Stomach (tissue), 8 donors: ENCODE measurements at regions not wholly inside any gene's neighbourhood (a gene's known extent, or its start where the extent isn't known, plus 50 kb on each side); places are given as distances from the start of the nearest gene placed in this dataset.

Source experiments
- DNase-seq, 2 donors: peaks; one replicate each; pipeline versions ENCODE4 v3.0.0 to v3.0.0-alpha.2; 2013 to 2019
- H3K27ac ChIP-seq, 5 donors: fragments of 200-600 bp in 4 of 5; sonication (generic) in 4 of 5; one replicate each; pipeline ENCODE4 v1.5.1; 2013 to 2019; ENCODE audit warnings: mild to moderate bottlenecking in 1 of 5, moderate library complexity in 1 of 5
- H3K27me3 ChIP-seq, 3 donors: fragments of 200-600 bp; sonication (generic); one replicate each; pipeline ENCODE4 v1.5.1; 2017 to 2019; ENCODE audit warnings: mixed run types in 1 of 3
- H3K36me3 ChIP-seq, 4 donors: fragments of 200-600 bp; sonication (generic); 1 replicate in 3 of 4; 2 replicates in 1 of 4; pipeline ENCODE4 v1.5.1; 2016 to 2019
- H3K4me1 ChIP-seq, 4 donors: fragments of 200-600 bp; sonication (generic); one replicate each; pipeline ENCODE4 v1.5.1; 2016 to 2019
- H3K4me3 ChIP-seq, 4 donors: fragments of 200-600 bp; sonication (generic) in 3 of 4; one replicate each; pipeline ENCODE4 v1.5.1; 2016 to 2019; ENCODE audit warnings: mild to moderate bottlenecking in 1 of 4
- H3K9me3 ChIP-seq, 4 donors: fragments of 200-600 bp; sonication (generic); one replicate each; pipeline ENCODE4 v1.5.1; 2016 to 2019
- CTCF ChIP-seq, 7 experiments: fragments of 450-650 bp in 4 of 7; fragments of 200-600 bp in 3 of 7; sonication (generic) in 3 of 7; IDR thresholded peaks; one replicate each; pipeline ENCODE4 v1.5.1; 2016 to 2019; ENCODE audit warnings: antibody characterized with exemption in 7 of 7, control low read depth in 2 of 7, mild to moderate bottlenecking in 1 of 7
- EP300 ChIP-seq: sonication (generic); formaldehyde crosslinking; IDR thresholded peaks from one replicate; pipeline ENCODE4 v1.6.1; 2017; ENCODE audit warnings: antibody characterized with exemption
- POLR2A ChIP-seq, 4 donors: fragments of 450-650 bp; IDR thresholded peaks; one replicate each; pipeline ENCODE4 v1.6.1; 2016; ENCODE audit warnings: antibody characterized with exemption in 4 of 4, control low read depth in 2 of 4, mild to moderate bottlenecking in 1 of 4, moderate library complexity in 1 of 4
- POLR2AphosphoS5 ChIP-seq, 3 donors: sonication (generic); formaldehyde crosslinking; IDR thresholded peaks; one replicate each; pipeline ENCODE4 v1.6.1; 2016; ENCODE audit warnings: antibody characterized with exemption in 3 of 3
- WGBS, 5 donors: extraction: QIAGEN DNeasy Blood & Tissue Kit in 3 of 5; methylation state at CpG; one replicate each; pipeline versions ENCODE4 v1.1.5 to v1.1.7; 2013 to 2018; 5-methylcytosine and 5-hydroxymethylcytosine counted together
- intact Hi-C: fragments of 100-400 bp; cut with DNase I; formaldehyde crosslinking; loops from one replicate; pipeline ENCODE4 v1.15.1; 2023; ENCODE audit warnings: low total_unique reads
- donor health status: healthy with polysubstance abuse.
- donor health status: Bipolar disorder and iron deficiency.
- donor health status: healthy.

DNA sequence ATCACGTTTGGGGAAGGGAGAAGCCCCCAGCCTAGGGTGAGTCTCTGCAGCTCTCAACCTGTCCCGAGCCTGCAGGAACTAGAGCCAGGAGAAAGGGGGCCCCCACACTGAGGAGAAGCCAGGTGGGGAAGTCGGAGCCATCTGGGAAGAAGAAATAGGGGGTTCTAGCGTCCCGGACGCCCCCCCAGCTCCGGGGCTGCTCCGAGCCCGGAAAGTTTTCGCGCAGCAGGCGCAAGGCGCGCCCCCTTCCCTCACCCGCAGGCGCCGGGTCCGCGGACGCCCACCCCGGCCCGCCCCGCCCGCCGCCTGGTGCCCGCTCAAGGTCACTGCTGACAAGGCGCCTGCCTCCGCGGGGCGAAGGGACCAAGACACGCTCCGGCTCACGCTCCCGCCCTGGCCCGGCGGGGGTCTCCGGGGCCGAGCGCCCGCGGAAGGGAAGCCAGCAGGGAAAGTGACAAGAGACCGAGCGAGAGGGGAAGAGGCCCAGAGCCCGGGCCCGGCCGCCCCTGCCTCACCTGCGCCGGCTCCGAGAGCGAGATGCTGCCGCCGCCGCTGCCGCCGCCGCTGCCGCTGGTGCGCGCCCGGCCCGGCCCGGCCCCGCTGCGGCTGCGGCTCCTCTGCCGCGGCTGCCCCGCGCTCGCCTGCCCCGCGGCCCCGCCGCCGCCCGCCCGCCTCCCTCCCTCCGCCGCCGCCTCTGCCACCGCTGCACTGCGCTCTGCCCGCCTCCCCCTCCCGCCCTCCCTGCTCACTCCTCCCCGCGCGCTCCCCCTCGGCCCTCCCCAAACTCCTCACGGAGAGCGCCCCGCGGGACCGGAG lies 108.4 kb upstream of the SLC6A11 start:
- intact Hi-C loops: no loop called here
- TF ChIP-seq EP300 (no peak), POLR2AphosphoS5 (IDR thresholded peaks at IDR 0.05) (no peak), POLR2A (IDR thresholded peaks at IDR 0.05) (no peak), CTCF (IDR thresholded peaks at IDR 0.05) (no peak)
- H3K4me1 ChIP-seq: peaks cover 0 to 14% (median 4%) of the 10 kb centered on the region in 4 donors
- no peaks in the 10 kb centered on the region for H3K36me3 ChIP-seq
- 1 to 2% (median 1%) methylated on average over 20 to 84 of the region's 93 CpGs for WGBS, 5 donors
- H3K27me3 ChIP-seq: peaks cover 18 to 100% (median 55%) of the 10 kb centered on the region in 3 donors
- H3K9me3 ChIP-seq: no peaks in the 10 kb centered on the region
- peak in 1 of 2 donors; percentile 11 for DNase-seq
- H3K4me3 ChIP-seq: peak overlapping the region; percentile 27 to 45 (median 34)
- H3K27ac ChIP-seq: no peak overlapping the region

DNA sequence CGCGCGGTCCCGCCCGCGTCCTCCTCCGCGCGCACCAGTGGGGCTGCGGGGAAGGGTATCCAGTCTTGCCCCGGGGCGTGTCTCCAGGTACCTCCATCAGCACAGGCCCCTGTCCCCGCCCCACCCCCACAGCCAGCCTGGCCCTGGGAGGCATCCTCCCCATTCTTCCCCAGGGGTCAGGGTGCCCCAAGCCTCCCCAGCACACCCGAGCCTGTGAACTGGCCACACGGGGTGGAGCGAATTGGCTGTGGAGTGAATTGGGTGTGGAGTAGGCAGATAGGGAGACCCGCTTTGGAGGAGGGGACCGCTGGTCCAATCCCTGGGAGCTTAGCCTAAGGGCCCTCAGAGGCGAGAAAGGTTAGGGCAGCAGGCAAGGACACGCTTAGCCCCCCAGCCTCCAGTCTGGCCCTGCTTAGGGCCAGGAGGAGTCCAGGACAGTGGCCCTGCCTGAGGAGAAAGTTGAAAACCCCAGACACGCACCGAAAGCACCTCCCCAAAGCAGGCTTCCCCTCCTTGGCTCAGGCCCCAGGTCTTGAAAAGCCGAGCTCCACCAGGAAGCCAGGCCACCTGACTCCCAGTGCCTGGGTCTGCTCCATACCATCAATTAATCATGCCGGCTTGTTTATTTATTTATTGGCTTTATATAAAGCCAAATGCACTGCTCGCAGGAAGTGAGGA lies 107.7 kb upstream of the SLC6A11 start:
- peak overlapping the region in 2 of 4 donors; percentile 37 to 45 for H3K4me3 ChIP-seq
- 9 to 21% (median 15%) methylated on average over 8 to 25 of the region's 25 CpGs for WGBS, 5 donors

GRCh38 chr3:10709110-10709781 lies 106.8 kb upstream of the SLC6A11 start:
- DNase-seq: no peak
- Histone ChIP-seq H3K36me3 (no peaks in the 10 kb centered on the region), H3K9me3 (peaks cover 0 to 4% (median 0%) of the 10 kb centered on the region in 4 donors), H3K4me1 (peaks cover 0 to 14% (median 4%) of the 10 kb centered on the region in 4 donors), H3K4me3 (no peak overlapping the region), H3K27ac (no peak overlapping the region), H3K27me3 (peaks cover 18 to 89% (median 48%) of the 10 kb centered on the region in 3 donors)
- TF ChIP-seq POLR2AphosphoS5 (IDR thresholded peaks at IDR 0.05) (no peak), CTCF (IDR thresholded peaks at IDR 0.05) (no peak), EP300 (no peak)
- intact Hi-C loops: no loop called here
- WGBS, 5 donors: 64 to 79% (median 76%) methylated on average over 4 to 9 of the region's 9 CpGs

More for the DNA sequence above, 107.7 kb upstream of the SLC6A11 start:
- no peak for TF ChIP-seq POLR2AphosphoS5 (IDR thresholded peaks at IDR 0.05)
- TF ChIP-seq EP300: no peak
- TF ChIP-seq CTCF (IDR thresholded peaks at IDR 0.05): no peak
- TF ChIP-seq POLR2A (IDR thresholded peaks at IDR 0.05): no peak
- H3K27ac ChIP-seq: no peak overlapping the region
- H3K36me3 ChIP-seq: no peaks in the 10 kb centered on the region
- H3K27me3 ChIP-seq: peaks cover 18 to 98% (median 54%) of the 10 kb centered on the region in 3 donors
- no peaks in the 10 kb centered on the region for H3K9me3 ChIP-seq
- H3K4me1 ChIP-seq: peaks cover 0 to 14% (median 4%) of the 10 kb centered on the region in 4 donors
- intact Hi-C loops: no loop called here
- DNase-seq: no peak

DNA sequence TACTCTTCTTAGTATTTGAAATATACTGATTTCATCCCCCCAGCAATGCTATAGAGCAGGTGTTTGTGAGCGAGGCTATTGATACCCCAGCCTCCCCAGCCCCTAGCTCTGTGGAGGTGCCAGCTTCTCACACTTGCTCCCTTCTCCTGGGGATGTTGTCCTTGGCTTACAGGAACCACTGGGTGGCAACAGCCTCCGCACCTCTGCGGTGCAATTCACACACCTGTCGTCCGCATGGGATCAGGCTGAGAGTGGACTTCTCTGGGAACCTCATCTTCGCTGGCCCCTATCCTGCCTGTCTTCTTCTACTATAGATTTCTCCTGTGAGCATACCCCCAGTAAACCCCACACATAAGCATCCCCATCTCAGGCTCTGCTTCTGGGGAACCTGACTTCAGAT lies 103.9 kb upstream of the SLC6A11 start:
- Histone ChIP-seq H3K9me3 (peaks cover 0 to 11% (median 5%) of the 10 kb centered on the region in 4 donors), H3K4me3 (no peak overlapping the region), H3K36me3 (no peaks in the 10 kb centered on the region), H3K27me3 (peaks cover 3 to 65% (median 26%) of the 10 kb centered on the region in 3 donors), H3K4me1 (peaks cover 0 to 10% (median 3%) of the 10 kb centered on the region in 4 donors), H3K27ac (no peak overlapping the region)
- TF ChIP-seq POLR2A (IDR thresholded peaks at IDR 0.05): no peak
- no peak for TF ChIP-seq POLR2AphosphoS5 (IDR thresholded peaks at IDR 0.05)
- no peak for TF ChIP-seq CTCF (IDR thresholded peaks at IDR 0.05)
- TF ChIP-seq EP300: no peak
- intact Hi-C loops: no loop called here
- DNase-seq: no peak
- 51 to 69% (median 58%) methylated on average over 6 of the region's 6 CpGs for WGBS, 5 donors
